C4-2B (cell line): ENCODE measurements at regions not wholly inside any gene's neighbourhood (a gene's known extent, or its start where the extent isn't known, plus 50 kb on each side); places are given as distances from the start of the nearest gene placed in this dataset.

Experiments used
- CTCF ChIP-seq: fragments of 450-650 bp; conservative IDR thresholded peaks from 2 replicates; pipeline ENCODE4 v1.5.1; 2017; ENCODE audit warnings: mild to moderate bottlenecking
- ZFX ChIP-seq: fragments of 450-650 bp; IDR thresholded peaks from 2 replicates; pipeline ENCODE4 v1.6.1; 2017

- TF ChIP-seq CTCF (no peak), ZFX (no peak)
Observed at GRCh38 chr2:3138621-3139020, 239.0 kb downstream of the EIPR1 start.
